HG03108 (cell line): ENCODE measurements at regions not wholly inside any gene's neighbourhood (a gene's known extent, or its start where the extent isn't known, plus 50 kb on each side); places are given as distances from the start of the nearest gene placed in this dataset.

Experiments
- ATAC-seq: cut with Tn5 transposase; IDR thresholded peaks from one replicate; pipeline ENCODE4 v1.9.1; 2021; ENCODE audit warnings: moderate library complexity; ENCODE audit not compliant: unreplicated experiment

DNA sequence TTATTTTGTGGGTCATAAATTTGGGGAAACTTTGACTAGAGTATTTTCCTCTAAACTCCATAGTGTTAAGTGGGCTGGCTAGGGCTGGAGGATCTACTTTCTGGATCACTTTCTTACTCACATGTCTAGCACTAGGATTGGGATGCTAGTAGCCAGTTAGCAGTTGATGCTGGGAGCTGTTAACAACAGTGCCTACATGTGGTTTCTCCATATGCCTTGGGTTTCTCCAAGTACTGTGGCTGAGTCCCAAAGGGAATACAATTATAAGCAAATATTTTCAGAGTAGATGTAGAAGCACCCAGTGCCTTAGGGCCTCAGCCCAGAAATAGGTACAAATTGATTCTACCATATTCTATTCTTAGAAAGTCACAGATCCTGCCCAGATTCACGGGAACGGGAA, 1614.9 kb downstream of the ARAP2 start:
- ATAC-seq: no peak

DNA sequence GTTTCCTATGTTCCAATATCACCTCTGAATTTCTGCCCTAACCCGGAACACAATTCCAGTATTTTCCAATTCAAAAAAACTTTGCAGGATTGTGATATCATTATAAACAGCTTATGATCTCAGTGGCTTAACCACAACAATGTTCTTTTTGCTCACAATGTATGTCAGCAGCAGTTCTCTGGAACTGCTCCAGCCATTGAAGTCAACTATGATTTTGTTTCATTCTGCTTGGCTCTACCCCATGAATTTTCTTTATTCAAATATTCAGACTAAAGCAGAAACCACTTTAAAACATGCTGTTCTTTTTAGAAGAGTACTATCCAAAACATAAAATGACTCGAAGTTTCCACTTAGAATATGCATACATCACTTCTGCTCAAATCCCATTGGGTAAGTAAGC, 1611.1 kb downstream of the ARAP2 start:
- no peak for ATAC-seq

DNA sequence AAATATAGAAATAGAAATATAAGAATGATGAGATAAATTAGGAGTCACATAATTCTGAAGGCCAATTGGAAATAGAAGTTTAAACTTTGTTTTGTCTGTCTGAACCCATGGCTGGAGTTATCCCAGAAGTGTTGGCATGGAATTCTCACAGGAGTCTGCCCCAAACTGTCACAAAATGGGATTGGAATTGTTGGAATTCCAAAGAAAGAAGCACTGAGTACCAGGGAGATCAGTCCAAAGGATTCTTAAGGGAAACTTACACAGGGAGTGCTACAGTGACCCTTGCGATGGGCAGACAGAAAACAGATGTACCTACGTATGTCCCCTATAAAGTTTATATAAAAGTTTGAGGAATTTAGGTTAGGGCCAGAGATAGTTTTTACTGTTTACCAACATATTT, 1607.7 kb downstream of the ARAP2 start:
- no peak for ATAC-seq

DNA sequence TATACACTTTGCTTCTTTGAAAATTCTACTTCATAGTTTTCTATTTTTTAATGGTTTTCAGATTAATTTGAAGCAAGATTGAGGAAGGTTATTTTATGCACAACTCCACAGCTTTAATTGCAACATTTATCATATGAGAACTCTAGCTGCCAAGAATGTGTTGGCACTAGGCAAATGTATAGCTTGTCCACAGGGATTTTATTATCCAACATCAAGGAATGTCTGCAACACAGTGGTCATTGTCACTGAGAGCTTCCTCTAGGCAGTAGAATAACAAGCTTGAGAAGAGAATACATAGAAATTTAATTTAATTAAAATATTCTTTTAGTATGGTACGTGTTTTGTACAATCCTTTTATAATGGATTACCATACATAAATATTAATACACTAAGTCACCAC, 1600.8 kb downstream of the ARAP2 start:
- no peak for ATAC-seq

DNA sequence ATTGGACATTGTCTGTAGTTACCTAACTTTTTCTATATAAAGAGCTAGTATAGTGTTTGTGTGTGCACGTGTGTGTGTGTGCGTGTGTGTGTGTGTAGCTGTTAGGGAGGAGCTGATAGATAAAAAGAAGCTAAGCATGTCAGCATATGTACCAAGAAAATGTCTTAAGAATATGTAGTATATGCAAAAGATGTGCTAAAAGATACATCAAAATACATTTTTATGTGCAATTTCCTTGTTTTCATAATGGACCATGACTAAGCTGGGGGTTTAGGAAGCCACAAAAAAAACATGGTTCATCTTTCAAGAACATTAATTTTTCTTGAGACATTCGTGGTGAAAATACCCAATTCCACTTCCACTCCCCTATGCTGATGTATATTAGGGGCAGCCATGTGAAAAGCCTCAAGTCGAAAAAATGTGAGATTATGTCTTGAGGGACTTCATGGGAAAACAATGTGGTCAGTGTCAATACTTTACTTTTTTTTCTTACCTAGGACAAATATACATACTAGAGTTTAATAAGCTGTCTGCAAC, 1599.7 kb downstream of the ARAP2 start:
- no peak for ATAC-seq

DNA sequence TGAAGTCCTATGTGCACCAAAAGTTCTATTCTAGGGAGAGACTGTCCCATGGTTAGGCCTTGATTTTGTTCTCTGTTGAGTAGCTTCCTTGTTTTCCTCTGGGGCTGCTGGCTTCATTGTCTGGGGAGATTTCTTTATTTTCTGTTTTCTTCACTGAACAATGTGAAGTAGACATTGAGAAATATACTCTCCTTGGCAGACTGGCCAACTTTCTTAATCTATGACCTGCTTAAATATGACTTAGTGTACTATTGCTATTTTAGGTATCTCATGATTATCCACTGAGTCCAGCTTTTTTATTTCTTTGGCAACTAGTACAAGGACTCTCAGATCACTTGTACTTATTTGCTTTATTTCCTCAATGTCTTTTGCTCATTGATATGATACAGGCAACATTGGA, 1594.6 kb downstream of the ARAP2 start:
- ATAC-seq: no peak

DNA sequence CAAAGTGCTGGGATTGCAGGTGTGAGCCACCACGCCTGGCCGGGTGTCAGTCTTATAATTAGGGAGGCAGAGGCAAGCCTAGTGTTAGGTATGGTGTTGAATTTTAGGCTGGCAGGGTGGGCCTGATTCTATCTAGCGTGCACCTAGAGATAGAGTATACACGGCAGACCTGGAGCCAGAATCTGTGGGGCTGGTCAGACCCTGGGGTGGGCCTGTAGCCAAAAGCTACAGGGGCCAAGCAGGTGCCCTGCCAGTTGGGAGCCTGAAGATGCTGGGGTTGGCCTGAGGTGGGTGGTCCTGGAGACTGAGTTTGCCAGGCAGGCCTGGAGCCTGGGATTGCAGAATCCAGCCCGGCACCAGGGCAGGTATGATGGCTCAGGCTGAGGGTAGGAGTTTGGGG, 1580.3 kb downstream of the ARAP2 start:
- no peak for ATAC-seq

DNA sequence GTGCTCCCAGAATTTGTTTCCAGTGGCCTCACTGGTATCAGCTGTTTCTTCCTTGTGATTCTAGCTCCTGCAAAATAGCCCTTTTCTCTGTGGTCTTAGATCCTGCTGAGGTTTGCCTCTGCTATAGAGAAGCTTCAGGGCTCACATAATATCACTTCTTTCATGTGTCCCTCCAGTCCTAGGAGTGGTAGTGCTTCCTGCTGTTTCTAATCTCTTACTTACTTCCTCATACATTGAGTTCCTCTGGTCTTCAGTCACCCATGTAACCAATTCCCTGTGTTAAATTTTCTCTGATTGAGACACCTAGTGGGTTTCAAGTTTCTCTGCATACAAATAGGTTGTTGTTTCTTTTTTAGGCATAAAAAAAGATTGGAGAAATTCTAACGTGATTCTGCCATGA, 1567.9 kb downstream of the ARAP2 start:
- no peak for ATAC-seq

DNA sequence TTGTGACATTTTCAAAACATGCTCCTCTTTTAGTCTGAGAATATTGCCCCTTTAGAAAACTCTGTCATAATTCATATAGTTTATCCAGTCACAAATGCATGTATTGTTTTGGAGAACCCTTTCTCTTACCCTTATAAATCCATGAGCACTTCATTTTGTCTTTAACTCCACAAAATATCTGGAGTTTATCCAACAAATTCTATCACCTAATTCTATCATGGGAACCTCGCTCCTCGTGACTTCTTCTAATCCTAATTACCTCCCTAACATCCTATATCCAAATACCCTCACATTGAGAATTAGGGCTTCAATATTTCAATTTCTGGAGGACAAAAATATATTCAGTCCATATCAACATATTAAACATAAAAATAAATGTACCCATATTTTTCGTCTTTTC, 1565.9 kb downstream of the ARAP2 start:
- ATAC-seq: no peak

DNA sequence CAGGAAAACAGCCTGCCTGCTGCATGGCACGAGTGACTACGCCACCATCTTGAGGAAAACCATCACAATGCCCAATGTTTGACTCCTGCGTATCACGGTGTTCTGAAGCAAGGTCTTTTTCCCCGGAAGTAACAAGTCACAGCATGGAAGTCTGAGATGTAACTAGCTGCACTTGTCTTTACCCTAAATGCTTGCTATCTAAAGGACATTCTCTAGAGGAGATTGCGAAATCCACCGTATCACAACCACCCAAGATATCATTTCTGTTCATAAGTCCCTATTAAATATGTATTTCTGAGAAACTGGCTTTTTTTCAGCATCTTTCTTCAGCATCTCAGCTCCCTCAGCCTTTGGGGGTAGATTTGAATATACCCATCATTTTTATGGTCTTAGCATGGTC, 1565.1 kb downstream of the ARAP2 start:
- ATAC-seq: no peak

DNA sequence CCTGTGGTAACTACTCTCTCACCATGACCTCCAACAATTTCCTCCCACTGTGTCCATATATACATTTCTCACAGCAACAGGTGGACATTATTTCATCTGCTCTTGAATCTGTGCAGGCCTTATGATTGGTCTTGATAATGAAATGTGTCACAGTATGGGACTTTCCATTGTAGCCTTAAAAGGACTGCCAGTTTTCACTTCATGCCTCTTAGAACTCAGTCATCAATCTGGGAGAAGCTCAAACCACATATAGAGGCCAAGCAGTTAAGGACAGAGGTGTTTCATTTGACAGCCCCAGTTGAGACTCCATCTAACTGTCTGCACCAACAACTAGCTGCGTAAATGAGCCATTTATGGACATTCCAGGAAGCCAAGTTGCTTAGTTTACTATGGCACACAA, 1534.8 kb downstream of the ARAP2 start:
- ATAC-seq: no peak

DNA sequence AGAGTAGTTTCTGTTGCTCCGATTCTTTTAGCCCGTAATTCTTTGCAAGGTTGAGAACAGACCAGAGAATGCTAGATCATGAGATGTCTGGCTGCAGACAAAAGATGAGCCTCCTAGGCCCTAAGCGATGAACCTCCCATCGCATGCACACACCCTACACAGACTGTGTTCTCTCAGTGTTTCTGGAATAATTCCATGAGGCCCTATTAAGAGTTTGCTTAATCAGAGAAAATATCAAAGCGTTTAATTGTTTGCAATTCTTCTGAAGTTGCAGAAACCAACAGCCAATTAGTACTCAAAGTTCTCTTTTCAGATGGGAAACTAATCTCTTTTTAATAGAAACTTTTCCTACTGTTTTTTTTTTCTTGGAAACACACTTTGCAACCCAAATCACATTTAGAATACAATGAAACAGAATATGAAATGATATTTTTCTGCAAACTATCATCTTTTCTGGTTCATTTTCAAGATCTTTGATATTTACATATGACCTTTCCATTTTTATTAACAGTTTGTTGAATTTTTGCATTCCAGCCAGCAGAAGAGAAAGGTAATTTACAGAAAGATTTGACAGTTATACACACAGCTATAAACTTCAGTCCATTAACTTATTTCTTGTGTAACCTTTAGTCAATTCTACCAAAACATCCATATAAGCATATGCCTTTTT, 1525.6 kb downstream of the ARAP2 start:
- ATAC-seq: no peak

DNA sequence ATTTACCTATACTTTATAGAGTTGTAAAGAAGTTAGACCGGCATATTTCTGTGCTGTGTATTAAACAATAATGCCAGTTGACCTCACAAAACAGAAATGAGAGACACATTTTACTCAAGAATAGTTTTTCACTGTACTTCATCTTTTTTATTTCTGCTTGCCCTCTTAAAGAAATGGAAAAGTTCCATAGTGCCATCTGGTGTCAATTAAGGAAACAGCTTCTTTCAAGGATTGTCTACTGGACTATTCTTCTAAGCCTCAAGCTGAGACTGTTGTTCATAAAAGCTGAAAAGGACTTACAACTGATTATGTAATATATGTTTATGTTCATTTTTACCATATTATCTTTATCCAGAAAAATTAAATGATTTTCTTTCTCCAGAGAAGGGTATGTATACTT, 1523.7 kb downstream of the ARAP2 start:
- no peak for ATAC-seq

DNA sequence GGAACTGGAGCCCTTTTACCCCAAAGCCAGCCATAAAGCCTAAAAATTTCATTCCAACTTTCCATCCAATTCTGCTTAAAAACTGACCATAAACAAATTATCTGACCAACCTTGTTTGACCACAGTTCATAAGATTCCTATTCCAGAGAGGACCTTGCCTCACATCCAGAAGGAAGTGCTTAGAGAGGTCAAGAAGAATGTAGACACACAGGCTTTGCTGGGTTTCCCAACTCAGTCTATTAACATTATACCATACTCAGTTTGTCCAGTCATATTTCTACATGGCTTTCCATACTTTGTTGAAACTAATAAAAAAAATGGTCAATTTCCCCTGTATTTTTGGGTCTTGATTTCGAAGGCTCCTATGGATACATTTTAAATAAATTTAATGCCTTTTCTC, 1522.5 kb downstream of the ARAP2 start:
- no peak for ATAC-seq

DNA sequence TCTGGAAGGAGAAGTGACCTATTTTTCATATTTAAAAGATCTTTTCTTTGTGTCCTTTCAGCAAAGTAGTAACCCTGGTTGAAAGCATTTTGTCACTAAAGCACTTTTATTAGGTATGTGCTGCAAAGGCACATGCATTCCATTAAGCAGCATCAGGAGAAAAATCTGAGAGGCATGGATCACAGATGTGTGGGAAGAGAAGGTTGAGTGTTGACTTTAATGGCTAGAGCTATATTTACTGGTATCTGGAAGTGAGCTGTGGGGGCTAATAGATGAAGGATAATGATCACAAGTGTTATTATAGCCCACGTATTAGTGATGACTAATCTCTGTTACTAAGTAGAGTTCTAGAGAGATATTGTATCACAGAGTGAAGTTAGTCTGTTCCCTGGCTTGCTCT, 1520.7 kb downstream of the ARAP2 start:
- no peak for ATAC-seq

DNA sequence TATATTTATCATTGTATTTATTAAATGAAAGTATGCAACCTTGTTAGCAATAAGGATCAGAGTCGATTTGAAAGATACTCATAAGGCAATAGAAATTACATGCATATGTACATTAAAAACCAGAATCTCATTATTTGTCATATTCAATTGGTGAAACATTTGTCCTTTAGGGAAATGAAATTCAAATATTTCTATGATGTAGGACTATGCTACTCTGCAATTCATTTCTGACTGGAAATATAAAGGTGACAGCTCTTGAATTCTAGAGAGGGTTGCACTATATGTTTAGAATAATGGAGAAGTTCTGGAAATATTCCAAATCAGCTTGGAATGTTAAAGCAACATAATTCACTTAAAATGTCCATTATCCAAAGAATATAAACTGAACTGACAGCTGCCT, 1519.8 kb downstream of the ARAP2 start:
- ATAC-seq: no peak

DNA sequence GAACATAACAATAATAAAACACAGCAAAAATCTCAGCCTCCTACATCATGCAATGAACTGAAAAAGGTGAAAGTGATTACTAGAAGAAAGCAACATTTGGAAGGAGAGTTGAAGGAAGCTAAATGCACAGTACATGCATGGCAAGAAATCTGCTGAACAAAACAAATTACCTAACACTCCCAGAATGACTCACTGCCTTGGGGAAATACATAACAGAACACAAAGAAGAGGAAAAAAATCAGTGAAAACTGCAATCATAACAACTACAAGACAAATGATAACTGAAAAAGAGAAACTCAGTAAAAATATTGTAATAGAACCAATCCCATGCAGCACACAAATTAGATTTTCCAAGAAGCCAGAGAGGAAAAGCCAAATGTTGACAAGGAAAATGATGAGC, 1513.2 kb downstream of the ARAP2 start:
- no peak for ATAC-seq

DNA sequence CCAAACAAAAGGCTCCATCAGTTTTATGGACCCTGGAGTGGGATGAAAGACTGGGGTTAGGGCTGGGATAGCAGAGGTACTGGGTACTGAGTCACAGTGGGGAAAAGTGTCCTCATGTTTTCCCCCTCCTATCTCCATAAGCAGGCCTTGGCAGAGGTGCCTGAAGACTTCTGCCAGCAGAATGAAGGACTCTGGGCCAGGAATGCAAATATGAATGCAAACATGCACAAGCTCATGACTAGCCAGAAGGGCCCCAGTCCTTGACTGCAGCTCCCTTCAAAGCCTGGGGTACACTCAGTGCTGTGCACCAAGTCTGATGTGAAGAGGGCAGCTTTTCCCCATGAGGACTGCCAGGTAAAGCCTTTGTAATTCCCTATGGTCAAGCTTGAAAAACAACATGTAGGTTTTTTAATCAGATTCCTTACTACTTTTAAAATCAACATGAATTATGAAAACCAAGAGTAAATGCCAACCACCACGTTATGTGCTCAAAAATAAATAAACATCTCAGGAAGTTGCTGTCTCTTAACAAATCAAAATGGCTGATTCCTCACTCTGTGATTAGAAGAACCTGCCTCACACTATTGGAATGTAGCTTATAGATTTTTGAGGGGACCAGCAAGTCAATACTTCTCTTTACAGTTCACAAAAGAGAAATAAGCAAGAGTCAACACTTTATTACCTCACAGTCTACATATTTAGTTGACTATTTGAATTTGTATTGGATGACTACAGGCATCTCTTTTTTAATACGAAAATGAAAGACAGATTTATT, 1512.0 kb downstream of the ARAP2 start:
- no peak for ATAC-seq

DNA sequence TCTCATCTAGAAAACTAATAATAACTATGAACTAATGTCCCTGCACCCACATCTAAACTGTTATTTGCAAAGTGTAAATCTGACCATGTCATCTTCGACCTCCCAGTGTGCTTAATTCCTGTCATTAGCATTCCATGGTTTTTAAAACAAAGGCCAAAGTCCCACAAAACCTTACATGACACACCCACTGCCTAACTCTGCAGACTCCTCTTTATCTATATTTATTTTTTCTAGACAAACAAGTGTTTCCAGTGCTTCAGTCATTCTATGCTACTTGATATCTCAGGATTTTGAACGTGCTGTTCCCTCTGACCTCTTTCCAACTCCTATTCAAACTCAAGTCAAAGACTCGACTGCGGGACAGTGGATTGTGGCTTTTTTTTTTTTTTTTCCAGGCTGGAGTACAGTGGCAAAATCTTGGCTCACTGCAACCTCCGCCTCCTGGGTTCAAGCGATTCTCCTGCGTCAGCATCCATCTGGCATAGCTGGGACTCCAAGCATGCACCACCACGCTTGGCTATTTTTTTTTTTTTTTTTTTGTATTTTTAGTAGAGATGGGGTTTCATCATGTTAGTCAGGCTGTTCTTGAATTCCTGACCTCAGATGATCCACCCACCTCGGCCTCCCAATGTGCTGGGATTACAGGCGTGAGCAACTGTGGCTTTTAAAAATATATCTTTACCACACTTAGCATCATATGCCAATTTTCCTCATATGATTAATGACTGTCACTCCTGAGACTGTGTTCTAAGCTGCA, 1511.0 kb downstream of the ARAP2 start:
- ATAC-seq: no peak

DNA sequence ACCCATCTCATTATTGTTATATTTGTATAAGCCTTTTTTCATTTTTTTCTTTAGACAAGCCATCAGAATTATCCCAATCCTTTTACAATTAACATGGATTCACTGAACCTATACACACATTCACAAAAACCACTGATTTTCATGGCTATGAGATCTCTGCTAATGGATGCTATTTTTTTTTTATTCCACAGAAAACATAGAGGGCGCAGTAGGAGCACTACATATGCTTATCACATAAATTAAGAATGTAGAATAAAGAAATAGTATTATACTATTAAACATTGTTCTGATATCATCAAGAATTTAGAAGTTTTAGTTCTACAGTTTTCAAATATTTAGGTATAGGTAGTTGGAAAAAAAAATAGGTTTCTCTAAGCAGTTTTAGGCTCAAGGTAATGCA, 1477.4 kb downstream of the ARAP2 start:
- no peak for ATAC-seq

DNA sequence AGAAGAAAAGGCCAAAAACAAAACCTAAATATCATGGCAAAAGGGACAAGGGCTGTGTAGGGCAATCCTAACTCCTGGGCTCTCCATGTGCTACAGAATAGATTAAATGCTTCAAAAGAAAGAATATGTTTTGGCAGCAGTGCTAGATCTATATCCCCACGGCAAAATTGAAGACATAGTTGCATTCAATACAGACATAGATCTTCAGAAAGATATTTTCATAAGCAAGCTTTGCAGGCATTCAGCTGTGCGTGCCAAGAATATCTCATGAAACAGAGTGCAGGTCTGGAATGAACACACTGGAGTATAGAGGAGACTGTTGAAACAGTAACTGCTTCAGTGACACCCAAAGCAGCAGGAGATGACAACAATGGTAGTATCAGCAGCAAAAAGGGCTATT, 1476.9 kb downstream of the ARAP2 start:
- ATAC-seq: no peak

DNA sequence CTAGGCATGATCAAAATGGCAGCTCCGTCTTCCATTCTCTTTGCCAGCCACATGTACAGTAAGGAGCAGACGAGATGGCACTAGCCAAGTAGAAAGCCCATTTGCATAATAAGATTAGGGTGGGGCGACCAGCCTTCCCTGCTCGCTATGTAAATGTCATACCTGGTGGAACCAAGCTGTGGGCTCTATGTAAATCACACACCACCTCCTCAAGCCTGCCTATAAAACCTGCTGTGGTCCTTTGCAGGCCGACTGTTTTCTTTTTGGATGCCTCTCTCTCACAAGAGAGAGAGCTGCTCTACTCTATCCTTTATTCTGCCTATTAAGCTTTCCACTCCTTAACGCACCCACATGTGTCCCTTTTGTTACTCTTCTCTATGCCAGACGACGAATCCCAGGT, 1472.7 kb downstream of the ARAP2 start:
- ATAC-seq: no peak
